KOPT-K1 (cell line): ENCODE measurements at regions not wholly inside any gene's neighbourhood (a gene's known extent, or its start where the extent isn't known, plus 50 kb on each side); places are given as distances from the start of the nearest gene placed in this dataset.

Experiments
- H3K27ac ChIP-seq: fragments of 200-600 bp; sonication (generic); 2 replicates; pipeline ENCODE4 v1.5.1; 2016; ENCODE audit warnings: antibody characterized with exemption, mild to moderate bottlenecking, low read depth, low read length; ENCODE audit not compliant: poor library complexity, severe bottlenecking
- H3K36me3 ChIP-seq: fragments of 200-600 bp; sonication (generic); 2 replicates; pipeline ENCODE4 v1.5.1; 2017; ENCODE audit warnings: antibody characterized with exemption, mild to moderate bottlenecking, low read length, moderate library complexity; ENCODE audit not compliant: insufficient read depth
- H3K9me3 ChIP-seq: fragments of 200-600 bp; sonication (generic); 2 replicates; pipeline ENCODE4 v1.5.1; 2017; ENCODE audit warnings: antibody characterized with exemption, low read length, mild to moderate bottlenecking; ENCODE audit not compliant: insufficient read depth, poor library complexity, severe bottlenecking

DNA sequence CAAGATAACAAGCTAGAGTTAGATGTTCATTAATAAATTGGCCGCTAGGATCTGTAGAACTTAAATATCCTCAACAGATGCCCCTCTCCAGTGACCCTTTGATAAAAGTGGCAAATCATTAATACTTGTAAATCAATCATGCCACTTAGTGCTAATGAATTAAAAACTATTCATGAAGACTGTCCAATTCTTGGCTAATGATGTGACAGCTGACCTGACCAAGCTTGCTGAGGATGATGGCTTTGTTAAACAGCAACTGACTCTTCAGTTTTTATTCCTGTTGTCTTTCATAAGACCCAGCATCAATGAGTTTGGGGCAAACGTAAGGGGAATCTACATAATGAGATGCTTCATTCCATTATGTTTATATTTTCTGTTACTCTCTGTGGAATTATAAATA lies 396.8 kb upstream of the NMUR2 start:
- H3K36me3 ChIP-seq, result no peaks in the 10 kb centered on the region
- H3K27ac ChIP-seq, result no peak overlapping the region
- H3K9me3 ChIP-seq, result no peaks in the 10 kb centered on the region

DNA sequence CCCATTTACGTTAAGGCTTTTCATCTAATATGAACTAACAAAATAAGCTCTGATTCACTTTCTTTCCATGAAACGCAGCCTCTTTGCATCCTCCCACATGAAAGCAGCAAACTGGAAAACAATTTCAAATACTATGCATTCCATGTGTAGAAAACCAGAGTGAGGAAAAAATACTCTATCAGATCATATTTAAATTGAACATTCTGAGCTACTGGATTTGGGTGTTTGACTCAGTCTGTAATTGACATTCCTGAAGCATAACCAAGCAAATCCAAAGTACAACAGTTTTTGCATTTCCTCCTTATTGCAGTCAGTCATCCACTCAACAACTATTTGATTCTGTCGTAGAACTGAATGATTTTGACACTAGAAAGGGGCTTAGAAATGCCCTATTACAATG lies 399.1 kb upstream of the NMUR2 start:
- no peaks in the 10 kb centered on the region for H3K9me3 ChIP-seq
- no peaks in the 10 kb centered on the region for H3K36me3 ChIP-seq
- no peak overlapping the region for H3K27ac ChIP-seq

DNA sequence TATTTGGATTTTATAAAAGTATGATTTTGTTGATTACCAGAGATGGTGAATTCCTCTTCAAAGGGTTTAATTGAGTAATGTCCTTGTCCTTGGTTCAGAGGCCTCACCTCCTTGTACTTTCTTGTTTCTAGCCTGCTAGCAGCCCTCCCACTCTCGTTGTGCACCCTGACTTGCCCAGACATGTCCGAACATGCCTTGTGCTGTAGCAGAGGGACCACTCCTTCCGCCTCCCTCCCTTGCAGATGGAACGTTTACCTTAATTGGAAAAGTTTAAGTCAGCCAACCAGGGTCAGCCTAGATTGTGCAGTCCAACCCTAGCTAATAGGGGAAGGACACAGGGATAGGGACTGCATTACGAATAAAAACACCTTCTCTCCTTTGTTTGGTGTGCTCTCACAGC lies 406.9 kb upstream of the NMUR2 start:
- H3K27ac ChIP-seq, result no peak overlapping the region

DNA sequence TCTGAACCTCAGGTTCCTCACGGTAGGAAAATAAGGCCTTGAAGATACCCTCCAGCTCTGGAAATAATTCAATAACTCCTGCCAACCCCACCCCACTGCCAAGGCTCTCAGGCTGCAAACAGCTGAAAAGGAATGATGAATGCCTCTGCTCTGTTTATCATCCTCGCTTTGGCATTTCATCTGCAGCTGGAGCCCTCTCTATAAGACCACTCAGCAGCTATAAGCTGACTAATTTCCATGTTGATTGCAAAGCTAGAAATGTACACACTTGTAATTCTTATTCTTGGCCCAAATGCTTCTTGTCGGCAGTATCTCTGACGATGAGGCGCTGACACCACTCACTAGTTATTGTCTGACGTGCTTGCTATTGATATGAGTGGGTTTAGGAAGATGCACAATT lies 408.4 kb upstream of the NMUR2 start:
- Histone ChIP-seq H3K36me3 (no peaks in the 10 kb centered on the region), H3K27ac (no peak overlapping the region), H3K9me3 (no peaks in the 10 kb centered on the region)

More for the DNA sequence above, 406.9 kb upstream of the NMUR2 start:
- Histone ChIP-seq H3K36me3 (no peaks in the 10 kb centered on the region), H3K9me3 (no peaks in the 10 kb centered on the region)

DNA sequence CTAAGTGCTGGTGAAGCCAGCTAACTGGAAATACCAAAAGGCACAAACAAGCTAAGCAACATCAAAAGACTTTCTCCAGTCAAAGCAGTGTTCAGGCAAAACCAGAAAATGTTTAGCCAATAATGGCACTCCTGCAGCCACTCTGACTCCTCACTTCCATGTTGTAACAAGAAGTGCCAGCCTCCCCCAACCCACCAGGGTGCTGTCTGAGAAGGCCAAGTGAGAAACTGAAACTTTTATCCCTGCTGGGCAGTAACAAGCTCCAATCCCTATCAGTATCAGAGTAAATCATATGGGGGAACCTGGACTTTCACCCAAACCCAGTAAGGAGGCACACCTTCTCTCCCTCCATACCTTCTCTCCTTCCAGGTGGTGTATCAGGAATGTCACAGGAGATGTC lies 414.8 kb upstream of the NMUR2 start:
- Histone ChIP-seq H3K27ac (no peak overlapping the region), H3K36me3 (no peaks in the 10 kb centered on the region), H3K9me3 (no peaks in the 10 kb centered on the region)

DNA sequence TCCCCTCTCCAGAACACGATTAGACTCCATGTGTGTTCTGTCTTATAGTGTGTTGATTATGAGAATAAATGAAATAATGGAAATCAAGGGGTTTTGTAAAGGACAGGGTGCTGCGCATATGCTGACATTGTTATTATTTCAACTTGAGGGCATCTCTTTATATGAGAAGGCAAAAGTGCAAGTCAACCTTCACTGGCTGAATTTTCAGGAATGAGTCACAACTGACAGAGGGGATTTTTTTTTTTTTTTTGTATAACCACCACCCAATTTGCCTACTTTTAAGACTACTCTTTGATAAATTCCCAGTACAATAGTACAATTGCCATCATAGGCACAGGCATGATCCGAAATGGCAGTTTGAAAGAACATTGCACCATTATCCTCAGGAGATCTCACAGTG lies 419.2 kb upstream of the NMUR2 start:
- no peaks in the 10 kb centered on the region for H3K9me3 ChIP-seq

DNA sequence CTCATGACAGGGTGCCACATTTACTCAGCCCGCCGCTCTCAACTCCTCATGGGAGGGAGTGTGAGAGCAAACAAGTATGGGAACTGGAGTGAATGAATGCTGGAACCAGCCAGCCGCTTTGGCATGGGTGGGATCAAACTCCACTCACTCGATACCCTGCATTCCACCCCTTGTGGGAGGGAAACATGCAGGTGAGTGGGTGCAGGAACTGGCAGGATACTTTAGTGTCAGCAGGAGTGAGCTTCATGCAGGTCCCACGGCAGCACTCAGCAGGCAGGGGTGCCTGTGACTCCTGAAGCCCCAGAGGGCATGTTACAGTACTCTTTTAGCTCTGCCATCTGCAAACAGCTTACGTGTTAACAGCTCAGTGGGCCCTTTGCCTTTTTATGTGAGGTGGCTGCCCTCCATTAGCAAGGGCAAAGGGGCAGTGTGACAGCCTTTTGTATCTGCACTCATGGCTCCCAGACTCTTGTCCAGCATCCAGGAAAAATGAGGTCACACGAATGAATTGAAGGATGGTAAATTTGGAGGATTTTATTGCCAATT lies 433.2 kb upstream of the NMUR2 start:
- Histone ChIP-seq H3K9me3 (no peaks in the 10 kb centered on the region), H3K27ac (no peak overlapping the region), H3K36me3 (no peaks in the 10 kb centered on the region)

More for the DNA sequence above, 419.2 kb upstream of the NMUR2 start:
- Histone ChIP-seq H3K36me3 (no peaks in the 10 kb centered on the region), H3K27ac (no peak overlapping the region)

DNA sequence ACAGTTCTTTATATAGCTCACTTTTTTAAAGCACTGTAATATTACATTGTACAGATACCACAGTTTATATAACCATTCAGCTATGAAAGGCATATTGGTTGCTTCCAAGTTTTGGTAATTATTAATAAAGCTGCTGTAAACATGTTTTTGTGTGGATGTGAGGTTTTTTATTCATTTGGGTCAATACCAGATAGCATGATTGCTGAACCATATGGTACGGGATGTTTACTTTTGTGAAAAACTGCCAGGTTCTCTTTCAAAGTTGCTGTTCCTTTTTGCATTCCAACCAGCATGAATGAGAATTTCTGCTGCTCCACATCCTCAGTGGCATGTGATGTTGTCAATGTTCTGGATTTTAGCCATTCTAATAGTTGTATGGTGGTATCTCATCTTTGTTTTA lies 439.6 kb upstream of the NMUR2 start:
- Histone ChIP-seq H3K27ac (no peak overlapping the region), H3K9me3 (no peaks in the 10 kb centered on the region), H3K36me3 (no peaks in the 10 kb centered on the region)

DNA sequence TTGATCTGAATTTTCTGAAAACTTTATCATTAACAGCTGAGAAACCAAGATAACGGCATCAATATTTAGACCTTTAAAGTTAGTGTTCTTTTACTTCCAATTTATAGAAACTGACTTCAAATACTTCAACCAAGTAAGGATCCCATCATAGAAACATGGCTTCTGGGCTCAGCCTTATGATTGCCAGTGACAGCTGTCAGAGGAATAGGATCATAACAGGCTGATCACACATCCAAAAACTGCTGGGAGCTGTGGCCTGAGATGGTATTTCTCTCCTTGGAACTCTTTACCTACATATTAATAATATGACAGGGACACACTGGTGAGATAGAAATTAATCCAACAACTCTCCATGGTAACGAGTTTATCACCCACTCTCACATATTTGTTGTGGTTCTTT lies 448.3 kb upstream of the NMUR2 start:
- H3K27ac ChIP-seq, result no peak overlapping the region
- no peaks in the 10 kb centered on the region for H3K36me3 ChIP-seq
- H3K9me3 ChIP-seq, result no peaks in the 10 kb centered on the region

DNA sequence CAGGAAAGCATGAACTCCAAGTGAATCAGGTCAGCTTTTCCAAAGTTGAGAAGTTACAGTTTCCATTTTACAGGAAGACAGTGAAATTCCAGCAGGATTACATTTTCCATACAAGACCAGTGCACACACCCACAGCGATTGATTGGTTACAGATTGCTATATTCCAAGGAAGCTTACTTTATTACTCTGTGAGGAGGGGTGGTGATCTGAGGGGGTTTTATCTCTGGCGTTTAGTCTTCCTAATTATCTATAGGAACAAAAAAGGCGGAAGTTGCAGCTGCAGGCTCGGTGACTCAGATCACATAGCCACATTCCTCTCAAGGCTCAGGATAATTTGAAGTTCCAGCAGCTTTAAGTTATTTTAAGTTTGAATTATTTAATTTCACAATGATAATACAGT lies 450.4 kb upstream of the NMUR2 start:
- H3K36me3 ChIP-seq, result no peaks in the 10 kb centered on the region
- H3K9me3 ChIP-seq, result no peaks in the 10 kb centered on the region

DNA sequence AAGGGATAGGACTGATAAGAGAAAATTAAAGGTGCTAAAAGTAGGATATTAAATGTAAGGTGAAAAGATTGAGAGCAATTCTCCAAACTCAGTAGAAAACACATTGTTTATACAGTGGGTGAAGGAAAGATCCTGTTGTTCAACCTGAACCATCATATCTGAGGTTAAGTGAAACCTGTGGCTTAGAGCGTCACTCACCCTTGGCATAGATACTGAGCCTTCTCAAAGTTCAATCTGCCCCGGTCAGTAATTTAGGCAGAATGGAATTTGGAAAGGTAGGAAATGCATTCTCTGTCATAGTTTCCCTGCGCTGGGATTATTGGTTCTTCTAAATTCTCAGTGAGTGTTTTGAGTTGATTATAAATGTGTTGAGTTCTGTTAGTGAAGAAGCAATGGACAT lies 456.2 kb upstream of the NMUR2 start:
- no peaks in the 10 kb centered on the region for H3K36me3 ChIP-seq
- no peak overlapping the region for H3K27ac ChIP-seq
- H3K9me3 ChIP-seq, result no peaks in the 10 kb centered on the region

More for the DNA sequence above, 450.4 kb upstream of the NMUR2 start:
- no peak overlapping the region for H3K27ac ChIP-seq

DNA sequence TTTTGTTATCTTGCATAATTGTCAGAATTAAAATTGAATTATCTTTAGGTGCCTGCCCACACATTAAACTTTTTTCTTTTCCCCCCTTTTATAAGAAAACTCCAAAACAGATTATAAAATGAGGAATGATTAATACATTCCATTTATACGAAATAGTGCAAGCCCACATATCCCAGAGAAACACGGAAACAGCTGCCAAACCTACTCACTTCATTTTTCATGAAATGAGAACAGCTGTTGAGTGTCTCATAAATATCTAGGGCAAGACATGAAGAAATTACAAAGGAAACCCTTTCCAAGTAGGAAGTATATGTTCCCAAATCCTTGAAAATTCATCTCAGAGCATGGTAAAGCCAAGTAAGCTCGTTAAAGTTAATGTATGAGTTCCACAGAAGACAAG lies 459.4 kb upstream of the NMUR2 start:
- Histone ChIP-seq H3K36me3 (no peaks in the 10 kb centered on the region), H3K9me3 (no peaks in the 10 kb centered on the region), H3K27ac (no peak overlapping the region)

DNA sequence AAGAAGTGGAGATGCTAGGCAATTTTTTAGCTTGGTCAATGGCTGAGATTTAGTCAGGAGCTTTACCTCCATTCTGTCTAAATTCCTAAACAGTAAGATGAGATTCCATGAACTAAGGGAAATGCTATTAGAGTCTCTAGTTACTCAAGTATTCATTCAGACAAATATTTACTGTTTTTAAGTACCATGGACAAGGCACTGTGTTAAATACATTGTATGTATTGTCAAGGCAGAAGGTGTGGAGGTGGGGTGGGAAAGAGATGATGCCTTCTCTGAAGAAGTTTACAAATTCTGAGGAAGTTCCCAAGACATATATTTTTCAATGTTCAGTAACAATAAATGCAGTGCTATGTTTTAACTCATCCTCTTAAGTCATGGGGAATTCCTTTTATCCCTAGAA lies 459.9 kb upstream of the NMUR2 start:
- H3K36me3 ChIP-seq, result no peaks in the 10 kb centered on the region
- H3K9me3 ChIP-seq, result no peaks in the 10 kb centered on the region
- H3K27ac ChIP-seq, result no peak overlapping the region

DNA sequence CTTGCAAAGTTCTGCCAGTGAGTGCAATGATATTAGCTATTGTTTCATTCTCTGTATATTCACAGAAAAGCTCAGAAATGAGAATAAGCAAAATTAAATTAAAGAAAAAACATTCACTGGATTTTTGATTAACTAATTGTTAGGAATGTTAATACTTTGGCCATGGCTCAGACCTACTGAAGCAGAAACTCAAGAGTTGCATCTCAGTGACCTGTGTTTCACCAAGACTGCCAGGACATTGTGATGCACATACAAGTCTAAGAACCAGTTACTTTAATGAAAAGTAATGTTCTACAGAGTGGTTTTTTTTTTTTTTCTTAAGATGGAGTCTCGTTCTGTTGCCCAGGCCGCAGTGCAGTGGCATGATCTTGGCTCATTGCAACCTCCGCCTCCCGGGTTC lies 464.9 kb upstream of the NMUR2 start:
- H3K36me3 ChIP-seq, result no peaks in the 10 kb centered on the region
- H3K27ac ChIP-seq, result no peak overlapping the region
- H3K9me3 ChIP-seq, result no peaks in the 10 kb centered on the region

DNA sequence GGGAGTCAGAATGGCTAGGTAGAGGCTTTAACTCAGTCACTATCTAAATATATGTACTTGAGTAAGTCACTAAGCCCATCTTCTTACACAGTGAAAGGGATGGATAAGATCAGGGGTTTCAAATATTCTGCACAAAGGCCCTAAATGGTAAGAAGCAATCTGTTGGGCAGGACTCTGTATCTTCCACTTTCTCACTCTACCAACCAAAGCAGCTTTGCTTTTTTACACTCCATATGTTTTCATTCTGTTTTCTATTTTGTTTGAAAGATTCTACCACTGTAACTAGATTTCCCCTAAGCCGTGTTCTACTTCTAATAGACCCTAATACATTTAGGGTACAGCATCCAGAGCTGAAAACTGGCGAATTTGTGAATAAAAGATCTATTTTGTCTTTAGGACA lies 477.5 kb upstream of the NMUR2 start:
- Histone ChIP-seq H3K27ac (no peak overlapping the region), H3K9me3 (no peaks in the 10 kb centered on the region), H3K36me3 (no peaks in the 10 kb centered on the region)

DNA sequence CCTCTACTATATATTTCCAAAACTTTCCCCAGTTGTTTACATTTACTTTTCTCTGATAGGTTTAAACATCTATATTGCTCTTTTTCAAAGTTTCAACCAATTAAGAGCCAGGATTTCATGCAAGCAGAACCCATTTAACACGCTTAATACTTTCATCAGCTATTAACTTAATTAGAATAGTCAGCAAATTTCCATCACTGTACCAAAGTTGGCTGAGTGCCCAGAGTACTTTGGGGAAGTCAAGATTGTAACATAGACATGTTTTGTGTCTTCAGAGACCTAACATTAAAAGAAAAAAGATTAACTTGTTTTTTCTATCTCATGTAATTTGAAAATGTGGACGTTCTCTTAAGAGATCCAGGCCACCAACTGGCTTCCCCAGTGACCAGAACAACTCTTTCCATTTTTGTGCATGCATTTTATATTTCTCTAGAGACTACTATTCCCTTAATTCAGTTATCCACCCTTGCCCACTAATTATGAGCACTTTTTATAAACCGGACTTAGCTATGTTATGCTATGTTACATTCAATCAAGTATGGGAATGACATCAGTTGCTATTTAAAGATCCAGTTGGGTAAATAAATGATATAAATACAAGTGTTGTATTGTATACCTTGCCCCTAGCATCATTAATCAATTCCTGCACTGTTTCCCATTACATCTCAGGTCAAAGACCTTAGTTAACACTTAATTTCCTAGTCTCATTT lies 478.1 kb upstream of the NMUR2 start:
- Histone ChIP-seq H3K36me3 (no peaks in the 10 kb centered on the region), H3K27ac (no peak overlapping the region), H3K9me3 (no peaks in the 10 kb centered on the region)
